GM18951 (cell line): ENCODE measurements at regions not wholly inside any gene's neighbourhood (a gene's known extent, or its start where the extent isn't known, plus 50 kb on each side); places are given as distances from the start of the nearest gene placed in this dataset.

ENCODE experiments used
- POLR2A ChIP-seq: IDR thresholded peaks from 4 replicates; pipeline ENCODE4 v1.6.1; 2011; ENCODE audit warnings: mild to moderate bottlenecking; ENCODE audit not compliant: insufficient read length, insufficient read depth; ENCODE audit errors: extremely low read depth
- in situ Hi-C: fragments of 300-500 bp; cut with MboI; formaldehyde crosslinking; loops from one replicate; pipeline ENCODE4 v1.12.0; 2022; ENCODE audit warnings: low sequenced_read_pairs, mixed read lengths, inconsistent platforms; ENCODE audit not compliant: unreplicated experiment

- no peak for TF ChIP-seq POLR2A
- in situ Hi-C loops = no loop called here
Measured at GRCh38 chr2:118278046-118278445, 189.8 kb downstream of the INSIG2 start.

GRCh38 chr2:118274841-118275510, 186.7 kb downstream of the INSIG2 start:
- no peak for TF ChIP-seq POLR2A
- in situ Hi-C loops = no loop called here

GRCh38 chr2:118272391-118272790, 184.1 kb downstream of the INSIG2 start:
- in situ Hi-C loops = no loop called here
- TF ChIP-seq POLR2A = no peak

- TF ChIP-seq POLR2A = no peak
- in situ Hi-C loops = no loop called here
Measured at GRCh38 chr2:118269408-118270051, 181.3 kb downstream of the INSIG2 start.

GRCh38 chr2:118268268-118268667, 180.0 kb downstream of the INSIG2 start:
- no peak for TF ChIP-seq POLR2A
- in situ Hi-C loops = no loop called here

GRCh38 chr2:118265873-118266455, 177.7 kb downstream of the INSIG2 start:
- TF ChIP-seq POLR2A = no peak
- in situ Hi-C loops = no loop called here

GRCh38 chr2:118264232-118264990, 176.1 kb downstream of the INSIG2 start:
- in situ Hi-C loops = no loop called here

GRCh38 chr2:118257696-118258095, 169.4 kb downstream of the INSIG2 start:
- in situ Hi-C loops = no loop called here
- TF ChIP-seq POLR2A = no peak

More at GRCh38 chr2:118264232-118264990, 176.1 kb downstream of the INSIG2 start:
- TF ChIP-seq POLR2A = no peak

- no peak for TF ChIP-seq POLR2A
- in situ Hi-C loops = no loop called here
Measured at GRCh38 chr2:118255771-118256372, 167.6 kb downstream of the INSIG2 start.

GRCh38 chr2:118255301-118255700, 167.0 kb downstream of the INSIG2 start:
- no peak for TF ChIP-seq POLR2A
- in situ Hi-C loops = no loop called here

- in situ Hi-C loops = no loop called here
- TF ChIP-seq POLR2A = no peak
Measured at GRCh38 chr2:118254116-118254515, 165.8 kb downstream of the INSIG2 start.

GRCh38 chr2:118251427-118251826, 163.2 kb downstream of the INSIG2 start:
- in situ Hi-C loops = no loop called here
- no peak for TF ChIP-seq POLR2A

GRCh38 chr2:118250463-118250862, 162.2 kb downstream of the INSIG2 start:
- no peak for TF ChIP-seq POLR2A
- in situ Hi-C loops = no loop called here
